ENCODE measurements at regions not wholly inside any gene's neighbourhood (a gene's known extent, or its start where the extent isn't known, plus 50 kb on each side); places are given as distances from the start of the nearest gene placed in this dataset.

DNA sequence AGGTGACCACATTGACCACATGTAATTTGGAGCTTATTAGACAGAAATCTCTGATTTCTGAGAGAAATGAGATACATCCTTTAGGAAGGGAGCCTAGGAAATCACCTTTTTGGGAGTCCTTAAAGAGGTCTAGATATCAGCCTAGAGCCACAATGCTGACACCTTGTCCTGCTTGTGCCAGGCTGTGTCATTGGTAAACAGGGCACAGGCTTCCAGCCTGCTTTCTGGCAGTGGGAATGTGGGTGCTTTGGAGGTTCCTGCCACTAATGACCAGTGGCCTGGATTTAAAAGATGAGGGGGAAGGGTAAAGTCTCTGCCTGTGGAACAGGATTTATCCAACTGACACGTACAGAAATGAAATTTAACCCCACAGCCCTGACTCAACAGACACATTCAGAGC lies 169.8 kb upstream of the KBTBD8 start:
- ChIA-PET CTCF (interaction anchor here (1.4 kb wide), 1 partner anchor 551 kb away, joined by 4 read pairs; no protein-coding TSS in a partner anchor), POLR2A (interaction anchor here (0.6 kb wide), 1 partner anchor 1671 kb away, joined by 3 read pairs; no protein-coding TSS in a partner anchor), RAD21 (ENCODE audit: low non-redundant PET in 1 of 2, low total read pairs in 2 of 2, uncharacterized antibody in 2 of 2, unreplicated experiment in 2 of 2) (no interaction called here)
- H3K4me1 ChIP-seq (ENCODE audit: control insufficient read depth in 1 of 2, insufficient read depth in 2 of 2, low read length in 2 of 2), result no peaks in the 10 kb centered on the region
- no peaks in the 10 kb centered on the region for H3K9me3 ChIP-seq (ENCODE audit: control insufficient read depth in 1 of 2, insufficient read depth in 1 of 2, low read depth in 1 of 2, low read length in 2 of 2)
- no peak for ATAC-seq
- BruUV-seq (replicated peaks), result no TSS peak
- no peak overlapping the region for H3K4me2 ChIP-seq (ENCODE audit: low read length)
- no peaks in the 10 kb centered on the region for H3K36me3 ChIP-seq (ENCODE audit: control insufficient read depth in 1 of 2, insufficient read depth in 2 of 2, low read length in 2 of 2)
- TF ChIP-seq ZFX (IDR thresholded peaks at IDR 0.05) (no peak), YY1 (IDR thresholded peaks at IDR 0.05; ENCODE audit: extremely low read depth, insufficient replicate concordance, low read depth, low read length) (no peak), TCF7L2 (IDR thresholded peaks at IDR 0.05; ENCODE audit: borderline replicate concordance, extremely low read depth, insufficient read depth, insufficient read length) (no peak), EGR1 (IDR thresholded peaks at IDR 0.05; ENCODE audit: low read depth) (no peak), EZH2phosphoT487 (IDR thresholded peaks at IDR 0.05; ENCODE audit: borderline replicate concordance) (no peak), POLR2AphosphoS5 (IDR thresholded peaks at IDR 0.05; ENCODE audit: low read depth, low read length) (no peak), CEBPB (IDR thresholded peaks at IDR 0.05; ENCODE audit: low read depth) (no peak), FOSL1 (IDR thresholded peaks at IDR 0.05; ENCODE audit: low read depth) (no peak), RAD21 (IDR thresholded peaks at IDR 0.05; ENCODE audit: low read depth) (no peak)
- TF ChIP-seq, protein P1, sequence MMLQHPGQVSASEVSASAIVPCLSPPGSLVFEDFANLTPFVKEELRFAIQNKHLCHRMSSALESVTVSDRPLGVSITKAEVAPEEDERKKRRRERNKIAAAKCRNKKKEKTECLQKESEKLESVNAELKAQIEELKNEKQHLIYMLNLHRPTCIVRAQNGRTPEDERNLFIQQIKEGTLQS (IDR thresholded peaks at IDR 0.05), result no peak
- TF ChIP-seq, protein P2, sequence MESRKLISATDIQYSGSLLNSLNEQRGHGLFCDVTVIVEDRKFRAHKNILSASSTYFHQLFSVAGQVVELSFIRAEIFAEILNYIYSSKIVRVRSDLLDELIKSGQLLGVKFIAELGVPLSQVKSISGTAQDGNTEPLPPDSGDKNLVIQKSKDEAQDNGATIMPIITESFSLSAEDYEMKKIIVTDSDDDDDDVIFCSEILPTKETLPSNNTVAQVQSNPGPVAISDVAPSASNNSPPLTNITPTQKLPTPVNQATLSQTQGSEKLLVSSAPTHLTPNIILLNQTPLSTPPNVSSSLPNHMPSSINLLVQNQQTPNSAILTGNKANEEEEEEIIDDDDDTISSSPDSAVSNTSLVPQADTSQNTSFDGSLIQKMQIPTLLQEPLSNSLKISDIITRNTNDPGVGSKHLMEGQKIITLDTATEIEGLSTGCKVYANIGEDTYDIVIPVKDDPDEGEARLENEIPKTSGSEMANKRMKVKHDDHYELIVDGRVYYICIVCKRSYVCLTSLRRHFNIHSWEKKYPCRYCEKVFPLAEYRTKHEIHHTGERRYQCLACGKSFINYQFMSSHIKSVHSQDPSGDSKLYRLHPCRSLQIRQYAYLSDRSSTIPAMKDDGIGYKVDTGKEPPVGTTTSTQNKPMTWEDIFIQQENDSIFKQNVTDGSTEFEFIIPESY (IDR thresholded peaks at IDR 0.05; ENCODE audit: extremely low read depth, insufficient replicate concordance, low read length), result no peak
- TF ChIP-seq, protein P3, sequence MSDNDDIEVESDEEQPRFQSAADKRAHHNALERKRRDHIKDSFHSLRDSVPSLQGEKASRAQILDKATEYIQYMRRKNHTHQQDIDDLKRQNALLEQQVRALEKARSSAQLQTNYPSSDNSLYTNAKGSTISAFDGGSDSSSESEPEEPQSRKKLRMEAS (IDR thresholded peaks at IDR 0.05), result no peak
- H3K79me2 ChIP-seq (ENCODE audit: insufficient read depth, low read length), result no peaks in the 10 kb centered on the region
- no peaks in the 10 kb centered on the region for H4K20me1 ChIP-seq (ENCODE audit: insufficient read depth)
- H3K27ac ChIP-seq (ENCODE audit: low read depth, low read length), result no peak overlapping the region
- intact Hi-C loops (cut with micrococcal nuclease), result no loop called here
- peaks cover 39% of the 10 kb centered on the region for H3K27me3 ChIP-seq (ENCODE audit: insufficient read depth, low read length)
- no peak overlapping the region for H3K4me3 ChIP-seq (replicated peaks in 1 of 2; ENCODE audit: low read depth in 1 of 2, low read length in 2 of 2)
- H3K9me2 ChIP-seq (ENCODE audit: insufficient read depth), result no peaks in the 10 kb centered on the region
- H3K9ac ChIP-seq (ENCODE audit: low read length), result no peak overlapping the region
- no peak overlapping the region for H2AFZ ChIP-seq (ENCODE audit: low read depth, low read length, poor library complexity, severe bottlenecking)
- DNase-seq (ENCODE audit: low read depth, low spot score), result no peak

Measured in HCT116 (cell line).